Glomerular visceral epithelial cell (primary cell): ENCODE measurements at regions not wholly inside any gene's neighbourhood (a gene's known extent, or its start where the extent isn't known, plus 50 kb on each side); places are given as distances from the start of the nearest gene placed in this dataset.

Experiments
- DNase-seq: peaks from one replicate; pipeline ENCODE4 v3.0.0-alpha.2; 2016; ENCODE audit errors: extremely low spot score

DNA sequence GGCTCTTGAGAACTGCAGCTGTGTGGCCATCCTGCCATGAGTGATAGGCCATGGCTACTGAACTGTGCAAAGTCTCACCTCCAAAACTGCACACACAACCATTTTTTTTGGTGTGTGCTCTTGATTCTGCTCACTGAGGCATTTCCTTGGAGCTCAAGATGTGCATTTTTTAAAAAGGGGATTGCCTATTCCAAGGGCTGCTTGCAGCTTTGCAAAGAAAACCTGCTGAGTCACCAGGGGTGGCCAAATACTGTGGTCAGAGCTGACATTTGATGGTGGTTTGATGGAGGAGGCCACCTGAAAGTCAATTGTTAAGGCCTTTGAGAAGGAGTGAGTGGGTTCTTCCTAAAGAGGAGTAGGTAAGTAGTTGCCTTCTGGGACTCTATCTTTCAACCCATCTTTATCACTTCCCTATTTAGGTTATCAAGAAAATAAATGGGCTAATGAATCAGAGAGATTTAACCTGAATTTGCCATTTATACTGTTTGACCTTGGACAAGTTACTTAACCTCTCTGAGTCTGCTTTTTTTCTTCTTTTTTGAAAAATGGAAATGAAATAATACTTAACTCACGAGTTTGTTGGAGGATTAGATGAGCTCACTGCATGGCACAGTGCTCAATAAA, 87.9 kb downstream of the CHST2 start:
- peak; percentile 90 for DNase-seq

DNA sequence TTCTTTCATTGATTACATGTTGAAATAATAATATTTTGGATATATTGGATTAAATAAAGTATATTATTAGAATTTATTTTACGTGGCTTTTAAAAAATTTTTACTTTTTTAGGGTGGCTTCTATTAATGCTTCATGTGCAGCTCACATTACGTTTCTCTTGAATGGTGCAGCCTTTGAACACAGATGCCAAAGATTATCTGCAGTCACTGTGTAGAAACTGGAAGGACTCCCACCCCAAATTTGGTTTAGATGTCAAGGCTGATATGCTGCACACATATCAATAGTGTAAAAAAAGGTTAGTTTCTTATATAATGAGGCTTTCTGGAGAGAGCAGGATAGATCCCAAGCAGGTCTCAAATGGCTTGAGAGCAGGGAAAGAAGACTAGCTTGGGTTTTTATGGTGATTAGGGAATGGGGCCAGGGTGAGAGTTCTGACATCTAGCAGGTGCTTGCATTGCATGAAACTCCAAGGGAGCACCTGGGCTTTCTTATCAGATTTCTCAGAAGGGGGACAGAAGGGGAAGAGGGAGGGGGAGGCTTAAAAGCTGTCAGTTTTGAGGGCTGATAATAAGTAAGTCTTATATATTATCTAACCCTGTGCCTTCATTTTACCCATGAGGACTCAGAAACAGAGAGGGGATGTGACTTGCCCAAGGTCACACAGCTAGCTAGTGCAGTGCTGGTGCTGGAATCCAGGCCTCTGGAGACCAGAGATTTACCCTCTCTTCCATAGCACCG, 89.6 kb downstream of the CHST2 start:
- no peak for DNase-seq

DNA sequence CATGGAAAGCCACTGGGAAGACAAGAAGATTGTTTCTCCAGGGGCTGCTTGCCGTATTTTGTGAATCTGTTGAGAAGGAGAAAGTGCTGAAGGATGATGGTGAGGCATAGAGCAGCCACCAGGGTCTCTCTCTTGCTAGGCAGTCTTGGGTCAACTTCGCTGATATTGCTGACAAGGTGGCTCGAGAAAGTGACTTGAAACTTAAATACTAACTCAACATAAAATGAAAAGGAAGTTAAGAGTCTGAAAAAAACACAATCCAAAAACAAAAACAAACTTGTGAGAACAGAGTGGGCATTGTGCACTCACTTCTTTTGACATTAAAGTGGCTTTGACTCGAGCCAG, 90.1 kb downstream of the CHST2 start:
- DNase-seq, result no peak

DNA sequence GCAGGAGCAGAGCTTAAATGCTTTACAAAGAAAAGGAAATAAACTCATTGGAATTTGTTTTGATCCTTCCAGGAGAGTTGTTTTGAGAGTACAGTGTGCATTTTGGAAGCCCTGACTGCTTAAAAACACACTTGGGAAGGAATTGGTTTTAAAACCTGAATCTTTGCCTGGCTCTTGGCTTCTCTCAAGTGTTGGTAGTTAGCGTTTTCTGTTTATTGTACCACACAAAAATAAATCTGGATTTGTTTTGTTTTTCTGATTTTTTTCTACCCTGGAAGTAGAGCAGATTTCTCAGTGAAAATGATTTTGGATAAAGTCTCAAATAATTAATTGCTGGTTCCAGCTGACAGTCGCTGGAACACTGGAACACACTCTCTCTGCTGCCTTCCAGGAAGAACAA, 90.6 kb downstream of the CHST2 start:
- no peak for DNase-seq

DNA sequence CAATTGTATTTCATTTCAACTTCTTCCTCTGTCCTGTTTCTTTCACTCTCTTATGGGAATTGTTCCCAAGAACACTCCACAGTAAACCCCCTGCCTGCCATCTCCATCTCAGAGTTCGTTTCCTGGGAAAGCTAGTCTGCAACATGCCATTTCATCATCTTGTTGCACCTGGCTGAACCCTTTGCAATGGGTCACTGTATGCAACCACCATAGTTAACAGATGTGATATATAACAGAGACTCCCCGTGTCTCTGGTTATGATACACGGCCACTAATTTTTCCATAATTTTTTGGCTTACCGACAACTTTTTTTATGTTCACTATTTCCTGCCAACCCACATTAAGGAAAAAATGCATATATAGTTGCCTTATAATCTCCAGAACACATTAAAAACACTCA, 95.5 kb downstream of the CHST2 start:
- no peak for DNase-seq
